ENCODE measurements at regions not wholly inside any gene's neighbourhood (a gene's known extent, or its start where the extent isn't known, plus 50 kb on each side); places are given as distances from the start of the nearest gene placed in this dataset.
"Not testable (repeated sequence)": the region's sequence is repeated elsewhere in the genome, so short reads cannot be mapped to it uniquely, and the experiment has no call there.

DNA sequence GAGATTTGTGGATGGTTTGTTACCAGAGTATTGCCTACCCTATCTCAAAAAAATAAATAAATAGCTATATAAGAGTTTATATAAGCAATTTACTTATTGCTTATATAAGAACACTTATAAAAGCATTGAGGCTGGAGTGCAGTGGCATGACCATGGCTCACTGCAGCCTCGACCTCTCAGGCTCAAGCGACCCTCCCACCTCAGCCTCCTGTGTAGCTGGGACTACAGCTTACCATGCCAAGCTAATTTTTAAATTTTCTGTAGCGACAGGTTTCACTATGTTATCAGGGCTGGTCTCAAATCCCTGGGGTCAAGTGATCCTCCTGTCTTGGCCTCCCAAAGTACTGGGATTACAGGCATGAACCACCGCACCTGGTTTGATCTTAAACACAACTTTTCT is 170.6 kb downstream of the POTEB3 start:
- ATAC-seq; H3K9me3 Mint-ChIP-seq (ENCODE audit: low read depth); H3K4me3 Mint-ChIP-seq; H3K27ac Mint-ChIP-seq; H3K36me3 Mint-ChIP-seq; DNase-seq: not testable (repeated sequence)
- CTCF ChIA-PET: interaction anchor here (1.2 to 1.8 kb wide), 2 partner anchors 9 to 14 kb away, joined by 3 to 5 read pairs; no protein-coding TSS in a partner anchor
- peaks cover 24% of the 10 kb centered on the region for H3K27me3 Mint-ChIP-seq
- H3K4me1 Mint-ChIP-seq: peaks cover 11% of the 10 kb centered on the region

DNA sequence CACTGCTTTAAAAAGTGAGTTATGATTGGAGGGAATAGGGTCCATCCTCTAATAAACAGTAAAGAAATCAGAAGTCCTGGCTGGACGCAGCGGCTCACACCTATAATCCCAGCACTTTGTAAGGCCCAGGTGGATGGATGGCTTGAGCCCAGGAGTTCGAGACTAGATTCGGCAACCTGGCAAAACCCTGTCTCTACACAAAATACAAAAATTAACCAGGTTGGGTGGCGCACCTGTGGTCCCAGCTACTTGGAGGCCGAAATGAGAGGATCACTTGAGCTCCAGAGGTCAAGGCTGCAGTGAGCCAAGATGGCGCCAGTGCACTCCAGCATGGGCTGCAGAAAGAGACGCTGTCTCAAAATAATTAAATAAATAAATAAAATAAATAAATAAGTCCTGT is 171.2 kb downstream of the POTEB3 start:
- H3K4me1 Mint-ChIP-seq: peaks cover 11% of the 10 kb centered on the region
- no peak overlapping the region for H3K4me3 Mint-ChIP-seq
- H3K27me3 Mint-ChIP-seq: peaks cover 24% of the 10 kb centered on the region
- no peak for ATAC-seq
- CTCF ChIA-PET: interaction anchor here (1.2 to 1.8 kb wide), 2 partner anchors 8 to 15 kb away, joined by 3 to 5 read pairs; no protein-coding TSS in a partner anchor
- no peak overlapping the region for H3K27ac Mint-ChIP-seq
- H3K9me3 Mint-ChIP-seq (ENCODE audit: low read depth): no peaks in the 10 kb centered on the region
- H3K36me3 Mint-ChIP-seq: no peaks in the 10 kb centered on the region
- no peak for DNase-seq

DNA sequence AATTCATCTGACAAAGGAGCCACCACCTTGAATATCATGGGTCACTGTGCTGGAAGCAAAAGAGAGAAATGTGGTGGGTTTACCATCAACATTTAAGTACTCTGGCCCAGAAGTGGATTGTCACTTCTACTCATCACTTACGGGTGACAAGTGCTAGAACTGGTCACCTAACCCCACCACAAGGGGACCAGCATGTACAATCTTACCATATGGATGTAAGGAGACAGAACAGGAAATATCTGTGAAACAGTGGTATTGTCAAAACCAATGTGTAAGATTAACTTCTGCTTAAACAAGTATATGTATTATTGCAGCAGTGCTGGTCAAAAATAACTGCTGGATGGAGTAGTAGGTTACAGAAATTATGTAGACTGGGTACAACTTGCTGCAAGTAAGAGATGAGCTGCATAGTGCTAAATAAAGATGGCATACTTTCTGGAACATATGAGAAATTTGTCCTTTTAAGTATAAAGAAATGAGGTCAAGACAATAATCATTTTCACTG is 171.8 kb downstream of the POTEB3 start:
- no peak overlapping the region for H3K27ac Mint-ChIP-seq
- H3K27me3 Mint-ChIP-seq: peaks cover 24% of the 10 kb centered on the region
- peak; percentile 23 for ATAC-seq
- CTCF ChIA-PET: interaction anchor here (1.8 kb wide), 1 partner anchor 16 kb away, joined by 5 read pairs; no protein-coding TSS in a partner anchor
- peaks cover 11% of the 10 kb centered on the region for H3K4me1 Mint-ChIP-seq
- no peak for DNase-seq
- no peaks in the 10 kb centered on the region for H3K9me3 Mint-ChIP-seq (ENCODE audit: low read depth)
- no peak overlapping the region for H3K4me3 Mint-ChIP-seq
- H3K36me3 Mint-ChIP-seq: no peaks in the 10 kb centered on the region

DNA sequence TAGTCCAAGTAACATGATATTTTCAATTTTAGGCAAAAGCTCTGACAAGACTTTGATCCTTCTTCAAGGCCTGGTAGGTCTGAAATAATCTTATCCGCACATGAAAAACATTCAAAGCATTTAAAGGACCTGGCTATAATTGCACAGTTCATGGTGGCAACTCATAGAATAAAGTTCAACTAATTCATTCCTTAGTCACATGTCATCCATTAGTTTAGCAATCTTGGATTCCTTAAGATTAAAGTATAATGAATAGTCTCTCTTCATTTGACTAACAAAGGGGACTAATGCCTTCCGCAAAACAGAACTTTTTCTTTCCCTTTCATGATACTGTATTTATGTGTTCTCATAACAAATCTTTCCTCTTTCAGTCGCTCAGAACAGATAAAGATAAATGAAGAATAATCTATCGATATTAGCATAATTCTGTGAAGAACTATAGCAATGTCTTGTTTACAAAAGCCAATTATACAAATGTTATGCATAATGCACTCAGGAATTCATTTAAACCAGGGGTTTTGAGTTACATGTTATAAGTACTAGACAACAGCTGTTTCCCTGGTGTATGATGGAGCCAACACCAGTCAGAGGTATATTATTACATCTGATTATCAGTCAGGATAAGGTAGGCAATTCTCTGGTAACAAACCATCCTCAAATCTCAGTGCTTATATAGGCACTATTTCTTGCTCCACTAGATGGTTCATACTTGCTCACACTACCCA is 172.5 kb downstream of the POTEB3 start:
- Mint-ChIP-seq H3K27ac (no peak overlapping the region), H3K4me1 (peaks cover 11% of the 10 kb centered on the region), H3K9me3 (ENCODE audit: low read depth) (no peaks in the 10 kb centered on the region), H3K36me3 (no peaks in the 10 kb centered on the region), H3K4me3 (no peak overlapping the region), H3K27me3 (peaks cover 24% of the 10 kb centered on the region)
- ATAC-seq (no peak), DNase-seq (no peak)
- CTCF ChIA-PET: interaction anchor here (1.8 kb wide), 1 partner anchor 16 kb away, joined by 5 read pairs; no protein-coding TSS in a partner anchor

DNA sequence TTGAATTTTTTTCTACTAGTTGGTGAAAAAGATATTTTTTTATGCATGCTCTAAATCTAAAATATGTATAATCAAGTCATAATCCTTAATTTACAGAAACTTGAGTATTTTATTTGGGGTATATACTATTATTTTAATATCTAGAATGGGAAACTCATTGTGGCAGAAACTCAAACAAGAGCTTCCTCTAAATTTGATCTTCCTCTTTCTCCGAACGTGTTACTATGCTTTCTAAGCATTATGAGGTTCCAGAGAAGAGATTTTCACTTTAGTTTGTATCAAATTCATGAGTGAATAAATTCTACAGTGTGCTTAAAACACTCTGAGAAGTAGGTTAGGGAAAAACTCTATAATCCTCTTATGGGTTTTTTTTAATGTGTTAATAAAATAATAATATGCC is 173.1 kb downstream of the POTEB3 start:
- no peak overlapping the region for H3K4me3 Mint-ChIP-seq
- peaks cover 24% of the 10 kb centered on the region for H3K27me3 Mint-ChIP-seq
- H3K27ac Mint-ChIP-seq: no peak overlapping the region
- H3K9me3 Mint-ChIP-seq (ENCODE audit: low read depth): no peaks in the 10 kb centered on the region
- H3K36me3 Mint-ChIP-seq: no peaks in the 10 kb centered on the region
- ATAC-seq (no peak), DNase-seq (no peak)
- CTCF ChIA-PET: no interaction called here
- H3K4me1 Mint-ChIP-seq: peaks cover 7% of the 10 kb centered on the region

DNA sequence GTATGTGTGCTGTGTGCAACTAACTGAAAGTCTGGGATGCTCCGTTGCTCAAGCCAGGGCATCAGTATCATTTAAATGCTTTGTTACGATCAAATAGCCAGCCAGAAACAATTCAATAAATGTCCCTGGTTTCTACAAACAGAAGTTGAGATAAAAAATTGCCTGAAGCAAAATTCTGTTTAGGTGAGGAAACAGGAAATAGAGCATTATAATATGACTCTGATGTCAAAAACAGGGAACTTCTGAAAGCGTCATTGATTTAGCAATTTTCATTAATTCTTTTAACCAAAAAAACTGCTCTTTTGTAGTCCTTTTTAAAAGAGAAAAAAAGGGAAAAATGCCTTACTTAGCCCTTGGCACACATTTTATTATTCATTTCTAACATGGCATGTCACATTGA is 174.7 kb downstream of the POTEB3 start:
- H3K4me3 Mint-ChIP-seq; DNase-seq; H3K9me3 Mint-ChIP-seq (ENCODE audit: low read depth); ATAC-seq; H3K4me1 Mint-ChIP-seq; CTCF ChIA-PET; H3K27ac Mint-ChIP-seq; H3K36me3 Mint-ChIP-seq: not testable (repeated sequence)
- peaks cover 16% of the 10 kb centered on the region for H3K27me3 Mint-ChIP-seq

DNA sequence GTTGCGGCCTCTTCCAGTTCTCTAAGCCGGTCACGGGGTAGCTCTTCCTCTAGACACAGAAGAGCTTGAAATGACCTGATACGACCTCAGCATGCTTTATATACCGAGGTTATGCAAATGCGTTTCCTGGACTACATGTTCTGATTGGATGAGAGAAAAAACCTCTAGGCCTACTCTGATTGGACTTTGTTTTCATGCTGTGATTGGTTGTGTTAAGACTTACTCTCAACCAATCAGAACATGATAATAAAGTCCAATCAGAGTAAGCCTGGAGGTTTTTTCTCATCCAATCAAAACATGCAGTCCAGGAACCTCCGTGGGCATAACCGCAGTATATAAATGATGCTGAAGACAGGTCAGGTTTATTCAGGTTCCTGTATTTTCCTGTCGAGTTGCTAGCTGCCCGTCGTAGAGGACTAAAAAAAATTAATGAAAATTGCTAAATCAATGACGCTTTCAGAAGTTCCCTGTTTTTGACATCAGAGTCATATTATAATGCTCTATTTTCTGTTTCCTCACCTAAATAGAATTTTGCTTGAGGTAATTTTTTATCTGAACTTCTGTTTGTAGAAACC is 177.4 kb downstream of the POTEB3 start:
- Mint-ChIP-seq H3K4me1 (no peaks in the 10 kb centered on the region), H3K36me3 (no peaks in the 10 kb centered on the region), H3K9me3 (ENCODE audit: low read depth) (no peaks in the 10 kb centered on the region), H3K27ac (no peak overlapping the region), H3K27me3 (peaks cover 20% of the 10 kb centered on the region), H3K4me3 (no peak overlapping the region)
- DNase-seq (no peak), ATAC-seq (no peak)
- CTCF ChIA-PET: no interaction called here

DNA sequence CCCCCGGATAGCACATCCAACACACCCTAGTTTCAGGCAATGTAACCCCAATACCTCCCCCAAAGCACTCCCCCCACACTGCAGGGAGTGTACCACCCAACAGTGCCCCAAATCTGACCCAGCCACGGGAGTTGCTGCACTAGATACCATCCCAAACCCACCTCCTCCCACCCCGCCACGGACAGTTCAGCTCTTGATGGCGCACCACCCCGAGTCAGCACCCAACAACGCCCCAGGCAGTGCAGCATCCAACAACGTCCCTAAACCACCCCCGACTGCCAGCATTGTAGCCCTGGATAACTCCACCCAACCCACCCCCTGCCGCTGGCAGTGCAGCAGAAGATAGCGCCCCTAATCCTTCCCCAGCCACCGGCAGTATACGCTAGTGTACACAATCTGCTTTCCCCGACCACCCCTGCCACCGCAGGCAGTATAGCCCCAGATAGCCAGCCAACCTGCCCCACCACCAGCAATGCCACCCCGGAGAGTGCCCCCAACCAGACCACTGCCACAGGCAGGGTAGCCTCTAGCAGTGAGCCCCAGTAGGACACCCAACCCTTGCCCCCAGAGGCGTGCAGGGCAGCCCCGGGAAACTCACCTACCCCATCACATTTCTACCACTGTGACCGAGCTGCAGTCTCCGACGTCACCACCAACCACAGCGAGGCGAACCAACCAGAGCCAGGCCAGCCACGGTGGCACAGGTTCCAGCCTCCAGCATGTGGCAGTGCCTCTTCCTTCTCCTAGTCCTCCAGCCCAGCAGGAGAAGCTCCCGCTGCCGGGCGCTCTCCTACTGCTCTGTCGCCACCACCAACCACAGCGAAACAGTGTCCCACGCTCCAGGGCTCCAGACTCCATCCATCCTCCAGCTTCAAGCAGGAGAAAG is 178.1 kb downstream of the POTEB3 start:
- H3K9me3 Mint-ChIP-seq (ENCODE audit: low read depth): no peaks in the 10 kb centered on the region
- no peak overlapping the region for H3K4me3 Mint-ChIP-seq
- CTCF ChIA-PET: no interaction called here
- ATAC-seq (peak; percentile 27), DNase-seq (no peak)
- no peaks in the 10 kb centered on the region for H3K36me3 Mint-ChIP-seq
- H3K27ac Mint-ChIP-seq: no peak overlapping the region
- peaks cover 17% of the 10 kb centered on the region for H3K27me3 Mint-ChIP-seq
- H3K4me1 Mint-ChIP-seq: no peaks in the 10 kb centered on the region

DNA sequence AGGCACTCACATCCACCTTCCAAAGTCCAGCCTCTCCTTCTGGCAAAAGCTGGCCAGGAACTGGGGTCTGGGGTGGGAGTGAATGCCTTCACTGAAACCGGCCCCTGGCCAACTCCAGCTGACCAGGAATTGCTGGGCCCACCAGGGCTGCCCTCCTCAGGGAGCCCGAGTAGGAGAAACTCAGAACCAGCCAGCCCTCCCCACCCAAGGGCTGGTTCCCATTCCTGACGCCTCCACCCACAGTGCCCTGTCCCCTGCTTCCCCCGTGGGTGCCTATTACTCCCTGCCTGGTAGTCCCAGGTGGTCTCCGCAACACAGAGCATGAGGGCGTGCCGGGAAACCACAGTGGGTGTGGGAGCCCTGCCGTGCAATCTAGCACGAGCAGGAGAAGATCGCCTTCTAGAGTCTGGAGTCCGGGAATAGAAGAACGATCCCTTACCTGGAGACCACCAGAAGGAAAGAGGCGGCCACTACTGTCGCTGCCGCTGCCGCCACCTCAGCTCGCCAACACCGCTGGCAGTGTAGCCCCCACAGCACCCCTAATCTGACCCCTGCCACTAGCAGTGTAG is 178.8 kb downstream of the POTEB3 start:
- CTCF ChIA-PET: interaction anchor here (1.1 kb wide), 1 partner anchor 8 kb away, joined by 3 read pairs; no protein-coding TSS in a partner anchor
- H3K27ac Mint-ChIP-seq: no peak overlapping the region
- peaks cover 14% of the 10 kb centered on the region for H3K27me3 Mint-ChIP-seq
- no peak overlapping the region for H3K4me3 Mint-ChIP-seq
- no peaks in the 10 kb centered on the region for H3K36me3 Mint-ChIP-seq
- H3K4me1 Mint-ChIP-seq: no peaks in the 10 kb centered on the region
- no peak for ATAC-seq
- DNase-seq: no peak
- H3K9me3 Mint-ChIP-seq (ENCODE audit: low read depth): no peaks in the 10 kb centered on the region

DNA sequence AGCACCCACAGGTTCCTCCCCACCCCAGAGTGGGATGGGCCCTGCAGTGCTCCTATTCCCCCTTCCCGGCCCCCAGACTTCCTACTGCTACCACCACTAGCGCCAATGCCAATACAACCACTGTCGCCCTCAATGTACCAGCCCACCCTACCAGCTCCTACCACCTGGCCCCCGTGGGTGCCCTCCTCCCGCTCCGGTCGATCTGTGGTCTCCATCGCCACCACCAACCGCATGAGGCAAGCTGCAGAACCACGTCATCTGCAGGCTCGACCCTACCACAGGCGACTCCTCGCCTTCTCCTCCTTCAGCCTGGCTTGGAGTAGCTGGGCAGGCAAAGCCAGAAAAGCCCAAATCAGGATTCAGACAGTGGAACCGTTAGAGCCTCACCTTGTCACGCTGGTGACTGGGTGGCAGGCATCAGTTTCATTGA is 179.3 kb downstream of the POTEB3 start:
- ATAC-seq (no peak), DNase-seq (no peak)
- CTCF ChIA-PET: interaction anchor here (1.1 kb wide), 1 partner anchor 9 kb away, joined by 3 read pairs; no protein-coding TSS in a partner anchor
- Mint-ChIP-seq H3K27ac (no peak overlapping the region), H3K36me3 (no peaks in the 10 kb centered on the region), H3K4me1 (no peaks in the 10 kb centered on the region), H3K4me3 (no peak overlapping the region), H3K27me3 (peaks cover 14% of the 10 kb centered on the region), H3K9me3 (ENCODE audit: low read depth) (no peaks in the 10 kb centered on the region)

DNA sequence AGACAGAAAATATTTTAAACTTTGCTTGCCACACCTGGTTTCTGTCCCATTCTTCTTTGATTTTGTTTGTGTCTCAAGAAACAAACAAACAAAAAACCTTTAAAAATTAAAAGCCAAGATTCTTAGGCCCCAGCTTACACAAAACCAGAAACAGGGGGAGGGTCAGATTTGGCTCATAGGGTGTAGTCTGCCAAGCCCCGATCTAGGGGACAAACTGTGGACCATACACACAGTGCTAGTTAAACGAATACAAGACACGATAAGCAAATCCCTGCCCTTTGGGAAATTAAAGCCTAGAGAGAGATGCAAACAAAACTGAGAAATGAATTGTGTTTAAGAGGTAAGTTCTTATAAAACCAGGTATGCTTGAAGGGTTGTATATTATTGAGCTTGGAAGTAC is 181.7 kb downstream of the POTEB3 start:
- CTCF ChIA-PET; ATAC-seq; DNase-seq; H3K9me3 Mint-ChIP-seq (ENCODE audit: low read depth); H3K36me3 Mint-ChIP-seq; H3K4me3 Mint-ChIP-seq; H3K4me1 Mint-ChIP-seq; H3K27ac Mint-ChIP-seq: not testable (repeated sequence)
- H3K27me3 Mint-ChIP-seq: peaks cover 15% of the 10 kb centered on the region

DNA sequence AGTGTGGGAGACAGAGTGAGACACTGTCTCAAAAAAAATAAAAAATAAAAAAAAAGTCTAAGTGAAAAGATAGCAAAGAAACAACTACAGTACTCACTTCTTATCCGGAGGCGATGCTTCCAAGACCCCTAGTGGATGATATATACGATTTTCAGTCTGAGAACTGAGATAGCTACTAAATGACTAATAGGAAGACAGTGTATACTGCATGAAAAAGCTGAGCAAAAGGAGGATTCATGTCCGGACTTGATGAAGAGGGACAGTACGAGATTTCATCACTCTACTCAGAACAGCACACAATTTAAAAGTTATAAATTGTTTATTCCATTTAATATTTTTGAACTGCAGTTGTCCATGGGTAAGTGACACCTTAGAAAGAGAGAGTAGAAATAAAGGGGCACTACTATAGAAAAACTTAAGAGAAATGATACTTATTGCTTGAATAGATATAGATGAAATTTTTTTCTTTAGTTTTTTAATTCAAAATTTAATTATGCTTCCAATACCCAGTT is 190.7 kb downstream of the POTEB3 start:
- H3K27ac Mint-ChIP-seq; H3K9me3 Mint-ChIP-seq (ENCODE audit: low read depth); H3K4me3 Mint-ChIP-seq; H3K36me3 Mint-ChIP-seq; CTCF ChIA-PET; DNase-seq; ATAC-seq; H3K4me1 Mint-ChIP-seq; H3K27me3 Mint-ChIP-seq: not testable (repeated sequence)

Data from activated CD8-positive, alpha-beta memory T cell treated with anti-CD3 and anti-CD28 coated beads, Interleukin-2, amount 10 ng/mL, durations not matched to agents 7 days and 5 days (primary cell).